ENCODE measurements at regions not wholly inside any gene's neighbourhood (a gene's known extent, or its start where the extent isn't known, plus 50 kb on each side); places are given as distances from the start of the nearest gene placed in this dataset.

- no peak for TF ChIP-seq GATA1 (IDR thresholded peaks at IDR 0.05; ENCODE audit: low read depth, low read length)
- no peak for TF ChIP-seq POLR2A (IDR thresholded peaks at IDR 0.05; ENCODE audit: low read length)
- no peak for DNase-seq
Observed at GRCh38 chr11:81174646-81175330, 1558.9 kb downstream of the FAM181B start.

GRCh38 chr11:81165164-81165563, 1568.5 kb downstream of the FAM181B start:
- no peak for TF ChIP-seq POLR2A (IDR thresholded peaks at IDR 0.05; ENCODE audit: low read length)
- no peak for TF ChIP-seq GATA1 (IDR thresholded peaks at IDR 0.05; ENCODE audit: low read depth, low read length)
- no peak for DNase-seq

GRCh38 chr11:81159900-81160299, 1573.8 kb downstream of the FAM181B start:
- no peak for DNase-seq
- no peak for TF ChIP-seq GATA1 (IDR thresholded peaks at IDR 0.05; ENCODE audit: low read depth, low read length)
- no peak for TF ChIP-seq POLR2A (IDR thresholded peaks at IDR 0.05; ENCODE audit: low read length)

GRCh38 chr11:81135570-81135969, 1598.1 kb downstream of the FAM181B start:
- no peak for TF ChIP-seq GATA1 (IDR thresholded peaks at IDR 0.05; ENCODE audit: low read depth, low read length)
- no peak for TF ChIP-seq POLR2A (IDR thresholded peaks at IDR 0.05; ENCODE audit: low read length)

GRCh38 chr11:81129618-81130017, 1604.0 kb downstream of the FAM181B start:
- DNase-seq = no peak
- TF ChIP-seq POLR2A (IDR thresholded peaks at IDR 0.05; ENCODE audit: low read length) = no peak
- TF ChIP-seq GATA1 (IDR thresholded peaks at IDR 0.05; ENCODE audit: low read depth, low read length) = no peak

More at GRCh38 chr11:81135570-81135969, 1598.1 kb downstream of the FAM181B start:
- DNase-seq = no peak

GRCh38 chr11:81112718-81113117, 1620.9 kb downstream of the FAM181B start:
- DNase-seq = no peak
- TF ChIP-seq GATA1 (IDR thresholded peaks at IDR 0.05; ENCODE audit: low read depth, low read length) (no peak), POLR2A (IDR thresholded peaks at IDR 0.05; ENCODE audit: low read length) (no peak)

GRCh38 chr11:81104051-81104450, 1629.6 kb downstream of the FAM181B start:
- TF ChIP-seq GATA1 (IDR thresholded peaks at IDR 0.05; ENCODE audit: low read depth, low read length) = no peak
- no peak for TF ChIP-seq POLR2A (IDR thresholded peaks at IDR 0.05; ENCODE audit: low read length)
- no peak for DNase-seq

GRCh38 chr11:81098471-81098870, 1635.2 kb downstream of the FAM181B start:
- no peak for DNase-seq
- TF ChIP-seq POLR2A (IDR thresholded peaks at IDR 0.05; ENCODE audit: low read length) (no peak), GATA1 (IDR thresholded peaks at IDR 0.05; ENCODE audit: low read depth, low read length) (no peak)

- no peak for DNase-seq
- no peak for TF ChIP-seq POLR2A (IDR thresholded peaks at IDR 0.05; ENCODE audit: low read length)
- no peak for TF ChIP-seq GATA1 (IDR thresholded peaks at IDR 0.05; ENCODE audit: low read depth, low read length)
Observed at GRCh38 chr11:81092522-81092921, 1641.1 kb downstream of the FAM181B start.

- TF ChIP-seq POLR2A (IDR thresholded peaks at IDR 0.05; ENCODE audit: low read length) (no peak), GATA1 (IDR thresholded peaks at IDR 0.05; ENCODE audit: low read depth, low read length) (no peak)
- no peak for DNase-seq
Observed at GRCh38 chr11:81089242-81089641, 1644.4 kb downstream of the FAM181B start.

- no peak for DNase-seq
- TF ChIP-seq POLR2A (IDR thresholded peaks at IDR 0.05; ENCODE audit: low read length) (no peak), GATA1 (IDR thresholded peaks at IDR 0.05; ENCODE audit: low read depth, low read length) (no peak)
Observed at GRCh38 chr11:81080476-81080875, 1639.6 kb upstream of the TENM4 start.

- DNase-seq = no peak
- TF ChIP-seq POLR2A (IDR thresholded peaks at IDR 0.05; ENCODE audit: low read length) (no peak), GATA1 (IDR thresholded peaks at IDR 0.05; ENCODE audit: low read depth, low read length) (no peak)
Observed at GRCh38 chr11:81072273-81072672, 1631.4 kb upstream of the TENM4 start.

GRCh38 chr11:81071606-81072005, 1630.8 kb upstream of the TENM4 start:
- TF ChIP-seq GATA1 (IDR thresholded peaks at IDR 0.05; ENCODE audit: low read depth, low read length) (no peak), POLR2A (IDR thresholded peaks at IDR 0.05; ENCODE audit: low read length) (no peak)
- no peak for DNase-seq

GRCh38 chr11:81070948-81071347, 1630.1 kb upstream of the TENM4 start:
- no peak for DNase-seq
- TF ChIP-seq GATA1 (IDR thresholded peaks at IDR 0.05; ENCODE audit: low read depth, low read length) (no peak), POLR2A (IDR thresholded peaks at IDR 0.05; ENCODE audit: low read length) (no peak)

- no peak for DNase-seq
Observed at GRCh38 chr11:81059356-81059755, 1618.5 kb upstream of the TENM4 start.

More at GRCh38 chr11:81059356-81059755, 1618.5 kb upstream of the TENM4 start:
- TF ChIP-seq GATA1 (IDR thresholded peaks at IDR 0.05; ENCODE audit: low read depth, low read length) = no peak
- TF ChIP-seq POLR2A (IDR thresholded peaks at IDR 0.05; ENCODE audit: low read length) = no peak
